Stimulated activated CD8-positive, alpha-beta memory T cell treated with anti-CD3 and anti-CD28 coated beads, Interleukin-4, amount 100 ng/mL, for 48 hours (primary cell): ENCODE measurements at regions not wholly inside any gene's neighbourhood (a gene's known extent, or its start where the extent isn't known, plus 50 kb on each side); places are given as distances from the start of the nearest gene placed in this dataset.

Experiments
- DNase-seq: peaks from one replicate; pipeline ENCODE4 v3.0.0-alpha.2; 2020

DNA sequence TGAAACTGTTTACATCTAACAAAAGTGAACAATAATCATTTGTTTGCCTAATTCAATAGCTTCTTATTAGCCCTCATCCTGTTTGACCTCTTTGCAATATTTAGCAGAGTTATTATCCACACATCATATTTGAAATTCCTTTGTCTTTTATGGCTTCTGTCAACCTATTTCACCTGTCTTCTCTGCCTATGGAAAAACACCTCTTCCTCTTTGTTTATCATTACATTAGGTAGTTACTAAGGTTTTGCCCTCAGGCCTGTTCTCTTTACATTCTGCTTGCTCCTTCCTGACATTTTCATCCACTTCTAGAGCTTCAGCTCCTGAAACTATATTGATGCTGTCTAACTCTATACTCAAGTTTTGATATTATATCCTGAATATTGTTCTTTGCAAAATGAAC is 183.0 kb downstream of the SUCNR1 start:
- DNase-seq = no peak

DNA sequence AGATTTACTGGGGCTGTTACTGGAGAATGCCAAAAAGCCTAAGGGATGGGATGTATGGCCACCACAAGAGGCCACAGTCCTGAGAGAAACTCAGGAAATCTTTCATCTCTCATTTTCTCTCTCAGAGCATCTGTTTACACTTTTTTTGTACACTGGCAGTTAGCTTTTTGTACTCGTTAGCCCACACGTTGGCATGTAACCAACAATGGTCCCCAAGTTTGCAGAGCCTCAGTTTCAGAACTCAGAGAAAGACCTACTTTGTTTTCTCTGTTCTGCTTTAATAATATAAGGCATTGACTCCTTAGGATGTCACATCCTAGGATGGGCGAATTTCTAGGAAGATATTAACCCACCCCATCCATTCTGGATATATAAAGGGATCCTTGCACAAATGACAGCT is 183.5 kb downstream of the SUCNR1 start:
- no peak for DNase-seq

DNA sequence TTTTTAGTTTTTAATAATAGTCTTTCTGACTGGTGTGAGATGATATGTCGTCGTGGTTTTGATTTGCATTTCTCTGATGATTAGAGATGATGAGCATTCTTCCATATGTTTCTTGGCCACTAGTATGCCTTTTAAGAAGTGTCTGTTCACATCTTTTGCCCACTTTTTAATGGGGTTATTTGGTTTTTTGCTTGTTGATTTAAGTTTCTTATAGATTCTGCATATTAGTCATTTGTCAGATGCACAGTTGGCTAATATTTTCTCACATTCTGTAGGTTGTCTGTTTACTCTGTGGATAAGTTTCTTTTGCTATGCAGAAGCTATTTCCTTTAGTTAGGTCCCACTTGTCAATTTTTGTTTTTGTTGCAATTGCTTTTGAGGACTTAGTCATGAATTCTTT is 185.4 kb downstream of the SUCNR1 start:
- no peak for DNase-seq

DNA sequence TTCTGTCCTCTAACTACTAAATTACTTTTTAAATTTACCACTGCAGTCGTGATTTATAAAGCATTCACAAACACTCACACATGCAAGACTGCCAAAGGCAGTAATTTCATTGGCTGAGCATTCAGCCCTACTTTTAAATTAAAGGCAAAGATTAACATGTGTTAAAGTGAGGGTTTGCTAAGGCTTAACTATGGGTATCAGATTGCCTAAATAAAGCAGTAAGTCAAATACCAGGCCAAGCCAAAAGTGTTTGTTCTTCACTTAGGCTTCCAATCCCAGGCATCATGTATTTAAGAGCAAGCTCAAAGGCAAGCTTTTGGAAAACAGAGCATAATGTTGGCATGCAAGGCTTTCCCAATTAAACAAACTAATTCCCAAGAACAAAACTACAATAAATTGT is 187.3 kb downstream of the SUCNR1 start:
- no peak for DNase-seq

DNA sequence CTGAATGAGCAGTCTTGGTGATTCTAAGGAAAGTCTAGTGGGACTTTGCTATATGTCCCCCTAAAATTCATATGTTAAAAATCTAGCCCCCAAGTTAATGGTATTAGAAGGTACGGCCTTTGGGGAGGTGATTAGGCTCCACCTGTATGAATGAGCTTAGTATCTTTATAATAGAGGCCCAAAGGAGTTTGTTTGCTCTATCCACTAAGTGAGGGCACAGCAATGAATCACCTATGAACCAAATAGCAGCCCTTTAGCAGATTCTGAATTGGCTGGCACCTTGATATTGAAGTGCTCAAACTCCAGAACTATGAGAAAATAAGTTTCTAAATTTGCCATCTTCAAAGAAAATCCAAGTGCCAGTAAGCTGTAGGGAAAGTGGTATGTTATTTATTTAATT is 187.9 kb downstream of the SUCNR1 start:
- no peak for DNase-seq

DNA sequence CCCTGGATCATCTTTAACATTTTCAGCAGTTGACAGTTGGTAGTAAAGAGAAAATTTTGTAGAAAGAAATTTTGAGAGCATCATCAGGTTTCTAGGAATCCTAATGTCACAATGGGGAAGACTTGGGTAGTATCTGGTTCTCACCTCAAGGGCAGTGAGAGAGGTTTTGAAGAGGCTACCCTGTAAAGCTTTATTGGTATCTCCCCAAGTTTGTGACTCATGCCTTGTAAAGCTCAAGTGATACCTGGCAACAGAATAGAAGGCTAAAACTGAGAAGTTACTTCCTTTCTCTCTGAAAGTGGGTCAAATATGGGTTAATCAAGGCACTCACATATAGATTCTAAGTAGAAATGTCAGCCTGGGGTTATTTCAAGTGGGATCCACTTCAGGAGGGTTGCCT is 196.4 kb downstream of the SUCNR1 start:
- DNase-seq = no peak

DNA sequence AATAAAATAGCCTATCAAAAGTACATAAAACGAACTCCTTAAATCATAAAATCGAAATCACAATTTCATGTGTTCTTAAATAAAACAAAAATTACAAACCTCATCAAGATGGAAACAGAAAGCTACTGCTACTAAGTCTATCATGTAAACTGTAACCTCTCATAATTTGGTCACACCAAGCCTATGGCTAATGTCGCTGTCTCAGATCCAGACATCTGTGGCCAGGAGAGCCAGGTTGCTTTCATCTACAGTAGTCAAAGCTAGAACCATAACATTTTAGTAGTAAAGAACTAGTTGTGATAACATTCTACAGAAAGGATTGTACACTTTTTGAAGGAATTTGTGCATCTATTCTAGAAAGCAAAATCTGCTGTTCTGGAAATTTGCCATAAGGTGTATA is 197.4 kb upstream of the MBNL1 start:
- DNase-seq = no peak

DNA sequence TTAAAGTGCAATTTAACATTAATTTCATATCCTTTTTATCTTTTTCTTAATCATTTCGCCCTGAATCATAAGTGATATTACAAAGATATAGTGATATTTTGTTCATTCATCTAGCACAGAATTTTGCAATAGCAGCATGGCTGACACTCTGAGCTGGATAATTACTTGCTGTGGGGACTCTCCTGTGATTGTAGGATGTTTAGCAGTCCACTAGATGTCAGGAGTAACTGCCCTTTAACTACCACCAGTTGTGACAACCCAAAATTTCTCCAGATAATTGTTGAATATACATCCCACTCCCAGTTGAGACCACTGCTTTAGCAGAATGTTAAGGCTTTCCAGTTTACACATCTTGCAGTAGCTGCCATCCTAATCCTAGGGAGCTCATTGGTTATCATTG is 196.8 kb upstream of the MBNL1 start:
- DNase-seq = no peak

DNA sequence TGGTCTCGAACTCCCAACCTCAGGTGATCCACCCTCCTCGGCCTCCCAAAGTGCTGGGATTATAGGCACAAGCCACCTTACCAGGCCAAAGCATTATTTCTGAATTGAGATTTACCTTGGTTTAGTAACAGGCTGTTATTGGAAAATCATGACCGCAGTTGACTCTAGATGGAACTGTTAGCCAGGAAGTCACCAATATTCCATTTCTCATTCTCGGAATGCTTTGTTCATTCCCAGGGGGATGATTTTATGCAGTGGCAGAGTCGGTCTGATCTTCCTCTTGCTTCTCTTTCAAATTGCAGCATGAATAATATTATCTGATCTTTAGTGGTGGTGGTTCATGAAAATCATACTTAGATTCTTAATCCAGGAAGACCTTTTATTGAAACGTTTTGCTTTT is 195.5 kb upstream of the MBNL1 start:
- no peak for DNase-seq

DNA sequence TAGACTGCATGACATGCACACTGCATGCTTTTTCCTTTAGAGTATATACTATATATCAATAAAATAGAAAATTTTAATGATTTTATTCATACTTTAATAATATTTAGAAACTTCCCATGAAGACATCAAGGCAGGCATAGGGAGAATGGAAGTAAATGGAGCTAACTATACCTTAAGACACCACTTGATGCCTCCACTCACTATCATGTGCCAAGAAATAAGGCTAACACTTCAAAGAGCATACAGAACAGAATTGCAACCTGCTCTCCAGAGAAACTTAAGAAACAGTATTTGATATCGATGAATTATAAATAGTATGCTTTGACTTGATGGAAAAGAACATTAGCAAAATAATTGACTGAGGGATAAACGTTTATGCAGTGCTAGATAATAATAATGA is 192.6 kb upstream of the MBNL1 start:
- no peak for DNase-seq

DNA sequence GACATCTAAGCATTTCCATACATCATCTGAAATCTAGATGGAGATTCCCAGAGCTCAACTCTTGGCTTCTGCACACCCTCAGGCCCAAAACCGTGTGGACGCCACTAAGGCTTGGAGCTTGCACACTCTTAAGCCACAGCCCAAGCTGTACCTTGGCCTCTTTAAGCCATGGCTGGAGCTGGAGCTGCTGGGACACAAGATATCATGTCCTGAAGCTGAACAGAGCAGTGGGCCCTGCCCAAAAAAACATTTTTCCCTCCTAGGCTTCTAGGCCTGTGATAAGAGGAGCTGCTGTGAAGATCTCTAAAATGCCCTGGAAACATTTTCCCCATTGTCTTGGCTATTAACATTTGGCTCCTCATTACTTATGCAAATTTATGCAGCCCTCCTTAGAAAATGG is 188.7 kb upstream of the MBNL1 start:
- no peak for DNase-seq

DNA sequence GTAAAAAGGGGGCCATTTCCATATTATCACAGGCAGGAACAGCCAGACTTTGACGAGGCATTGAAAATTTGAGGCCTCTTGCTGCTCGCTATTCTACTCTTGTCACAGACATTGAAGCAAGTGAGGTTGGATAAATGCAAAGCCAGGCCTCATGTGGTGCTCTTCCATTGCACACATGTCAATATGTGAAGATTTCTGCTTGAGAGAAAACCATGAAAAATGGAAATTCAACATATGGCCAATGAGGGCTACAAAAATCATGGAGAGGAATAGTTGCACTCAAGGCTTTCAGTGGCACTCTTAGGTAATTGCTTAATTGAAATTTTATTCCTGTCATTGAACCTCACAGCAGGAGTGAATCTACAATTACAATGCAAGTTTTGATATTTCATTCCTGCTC is 185.6 kb upstream of the MBNL1 start:
- DNase-seq = no peak

DNA sequence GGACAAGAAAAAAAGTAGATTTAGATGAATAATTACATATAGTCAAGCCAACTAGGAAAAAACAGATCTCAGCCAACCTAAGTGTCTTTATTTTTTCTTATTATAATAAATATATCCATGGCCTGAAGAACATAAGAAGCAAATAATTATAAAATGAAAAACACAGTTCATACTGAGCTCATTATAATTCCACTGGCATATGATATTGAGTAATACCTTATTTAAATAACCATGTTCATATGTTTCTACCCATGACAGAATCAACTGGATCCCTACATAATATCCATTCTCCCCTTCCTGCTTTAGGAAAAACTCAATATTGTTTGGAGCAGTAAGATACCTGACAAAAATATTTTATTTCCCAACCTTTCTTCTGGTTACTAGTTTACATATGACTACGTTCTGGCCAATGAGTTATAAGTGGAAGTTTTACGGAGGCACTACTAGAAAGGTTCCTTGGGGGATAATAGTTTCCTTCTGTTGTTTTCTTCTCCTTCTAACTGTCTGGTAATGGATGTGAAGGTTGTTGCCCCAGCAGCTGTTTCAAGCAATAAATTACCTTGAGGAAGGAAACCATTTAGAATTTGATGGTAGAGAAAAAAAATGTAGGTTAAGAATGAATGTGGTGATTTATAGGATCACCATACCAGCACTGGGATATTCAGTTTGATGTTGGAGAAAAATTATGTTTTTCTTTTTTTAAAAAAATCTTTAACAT is 184.1 kb upstream of the MBNL1 start:
- DNase-seq = no peak

DNA sequence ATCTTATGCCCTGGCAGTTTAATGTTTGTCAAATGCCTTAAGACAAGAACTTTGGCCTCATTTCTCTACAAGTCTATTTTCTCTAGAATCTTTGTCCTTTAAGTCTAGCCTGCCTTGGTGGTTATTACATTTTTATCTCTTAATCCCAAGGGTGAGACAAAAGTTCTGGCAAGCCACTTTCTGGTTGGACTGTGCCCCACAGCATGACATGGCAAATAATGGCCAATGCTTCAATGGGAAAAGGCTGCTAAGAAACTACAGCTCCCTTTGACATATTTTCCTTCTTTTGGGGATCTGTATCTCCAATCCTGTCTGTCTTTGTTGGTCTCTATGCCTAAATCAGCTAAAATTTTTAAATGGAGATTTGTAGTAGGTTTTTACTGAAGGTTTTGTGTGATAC is 181.6 kb upstream of the MBNL1 start:
- DNase-seq = no peak

DNA sequence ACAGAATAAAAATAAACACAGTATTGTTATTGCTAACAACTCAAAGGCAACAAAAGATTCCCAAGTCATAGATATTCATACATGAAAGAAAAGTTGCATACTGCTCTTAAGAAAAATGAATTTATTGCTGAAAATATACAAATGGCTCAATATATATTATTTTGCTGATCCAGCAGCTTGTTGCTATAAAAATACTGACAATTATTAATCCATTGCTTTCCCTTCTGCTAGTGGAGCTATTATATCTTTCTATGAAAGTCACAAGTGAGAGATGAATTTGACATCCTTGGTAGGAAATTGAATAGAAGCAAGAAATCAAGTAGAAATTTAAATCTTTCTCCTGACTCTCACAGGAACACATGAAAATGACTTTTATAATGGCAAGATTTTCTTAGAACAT is 179.2 kb upstream of the MBNL1 start:
- DNase-seq = no peak

DNA sequence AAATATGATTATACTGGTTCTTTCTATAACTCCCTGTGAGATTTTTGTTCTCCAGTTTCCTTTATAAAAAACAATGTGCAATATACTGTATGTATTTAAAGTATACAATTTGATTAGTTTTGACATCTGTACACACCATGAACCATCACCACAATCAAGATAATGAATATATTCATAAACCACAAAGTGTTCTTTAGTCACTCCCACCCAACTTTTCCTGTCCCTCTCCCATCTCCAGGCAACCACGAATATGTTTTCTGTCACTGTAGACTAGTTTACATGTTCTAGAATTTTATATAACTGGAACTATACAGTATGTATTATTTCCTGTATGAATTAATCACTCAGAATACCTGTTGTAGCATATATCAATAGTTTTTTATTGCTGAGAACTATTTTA is 177.0 kb upstream of the MBNL1 start:
- DNase-seq = no peak

DNA sequence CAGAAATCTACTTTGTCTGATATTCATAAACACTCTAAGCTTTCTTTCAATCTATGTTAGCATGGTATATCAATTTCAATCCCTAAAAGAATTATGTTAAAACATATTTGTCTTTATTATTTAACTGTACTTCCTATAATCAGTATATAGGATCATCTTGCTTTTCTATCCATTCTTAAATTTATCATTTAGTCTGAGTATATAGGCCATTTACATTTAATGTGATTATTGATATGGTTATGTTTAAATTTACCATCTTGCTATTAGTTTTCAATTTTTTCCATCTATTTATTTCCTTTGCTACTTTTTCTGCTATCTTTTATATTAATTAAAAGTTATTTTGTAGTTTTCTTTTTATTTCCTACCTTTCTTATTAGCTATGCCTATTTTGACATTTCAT is 174.8 kb upstream of the MBNL1 start:
- no peak for DNase-seq

DNA sequence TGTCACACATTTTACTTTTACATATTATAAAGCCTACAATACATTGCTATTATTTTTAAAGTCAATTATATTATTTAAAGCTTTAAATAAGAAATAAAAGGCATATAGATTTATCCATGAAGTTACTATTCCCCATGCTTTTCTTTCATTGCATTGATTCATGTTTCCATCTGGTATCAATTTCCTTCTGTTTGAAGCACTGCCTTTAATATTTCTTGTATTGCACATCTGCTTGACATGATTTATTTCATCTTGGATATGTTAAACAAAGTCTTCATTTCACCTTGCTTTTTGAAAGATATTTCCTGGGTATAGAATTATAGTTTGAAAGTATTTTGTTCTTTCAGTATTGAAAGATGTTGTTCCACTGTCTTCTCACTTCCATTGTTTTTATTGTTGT is 174.3 kb upstream of the MBNL1 start:
- DNase-seq = no peak

DNA sequence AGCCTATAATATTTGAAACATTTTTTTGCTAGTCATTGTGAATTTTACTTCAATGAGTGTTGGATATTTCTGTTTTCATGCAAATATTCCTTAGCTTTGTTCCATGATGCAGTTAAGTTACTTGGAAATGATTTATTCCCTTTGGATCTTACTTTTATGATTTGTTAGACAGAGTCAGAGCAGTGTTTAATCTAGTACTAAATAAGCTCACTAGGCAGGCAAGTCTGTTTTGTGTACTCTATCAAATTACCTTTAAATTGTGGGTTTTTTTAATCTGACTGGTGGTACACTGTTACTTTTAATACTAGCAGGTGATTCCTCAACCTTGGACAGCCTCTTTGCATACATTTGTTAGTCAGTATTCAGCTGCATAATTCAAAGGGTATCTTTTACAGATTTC is 173.3 kb upstream of the MBNL1 start:
- no peak for DNase-seq

DNA sequence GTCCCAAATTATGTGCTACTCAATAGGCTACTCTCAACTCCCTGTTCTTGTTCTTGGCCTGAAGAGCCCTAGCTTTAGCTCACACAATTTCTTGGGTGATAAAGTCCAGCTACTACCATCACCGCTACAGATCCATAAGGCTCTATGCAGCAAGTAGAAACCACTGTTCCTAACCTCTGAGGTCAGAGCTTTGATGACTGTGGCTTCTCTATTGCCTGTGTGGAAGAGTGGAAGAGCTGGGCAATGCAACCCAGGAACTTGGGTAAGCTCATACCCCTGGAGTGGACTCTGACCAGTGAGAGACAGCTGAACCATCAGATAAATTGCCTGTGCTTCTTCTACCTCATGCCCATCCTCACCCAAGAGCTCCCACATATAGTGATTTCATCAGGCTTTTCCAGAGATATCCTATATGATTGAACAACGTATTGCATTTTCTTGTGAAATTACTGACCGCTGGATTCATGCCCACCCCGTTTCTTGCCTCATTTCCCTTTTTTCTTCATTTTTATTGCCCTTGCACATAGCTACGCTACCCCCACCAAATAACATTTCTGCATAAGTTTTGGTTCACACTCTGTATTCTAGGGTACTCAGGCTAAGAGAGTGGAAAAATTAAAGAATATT is 172.3 kb upstream of the MBNL1 start:
- no peak for DNase-seq

DNA sequence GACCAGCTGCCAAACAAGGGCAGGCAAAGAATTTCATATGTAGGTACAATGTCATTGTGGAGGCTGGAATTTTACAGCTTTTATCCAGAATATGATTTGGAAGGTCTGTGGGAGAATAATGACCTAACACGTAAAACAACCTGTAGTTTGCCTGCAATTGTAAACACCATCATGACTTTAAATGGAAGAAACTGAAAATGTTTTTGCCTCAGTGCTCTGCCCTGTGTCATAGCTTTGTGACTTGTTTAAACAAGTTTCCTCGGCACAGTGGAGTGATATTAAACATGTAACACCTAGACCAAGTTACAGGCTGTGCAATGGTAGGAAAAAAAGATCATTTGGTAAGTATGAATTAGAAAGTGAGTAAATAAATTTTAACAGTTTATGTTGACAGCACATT is 171.6 kb upstream of the MBNL1 start:
- no peak for DNase-seq

DNA sequence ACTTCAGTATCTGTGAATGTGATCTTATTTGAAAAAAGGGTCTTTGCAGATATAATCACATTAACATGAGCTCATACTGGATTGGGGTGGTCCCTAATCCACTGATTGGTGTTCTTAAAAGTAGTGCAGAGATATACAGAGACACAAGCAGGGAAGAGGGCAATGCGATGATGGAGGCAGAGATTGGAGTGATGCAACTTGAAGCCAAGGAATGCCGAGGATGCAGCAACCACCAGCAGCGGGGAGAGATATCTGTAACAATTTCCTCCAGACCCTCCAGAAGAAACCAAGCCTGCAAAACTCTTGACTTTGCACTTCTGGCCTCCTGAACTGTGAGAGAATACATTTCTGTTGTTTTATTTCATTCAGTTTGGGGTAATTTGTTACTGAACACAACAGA is 171.0 kb upstream of the MBNL1 start:
- no peak for DNase-seq

DNA sequence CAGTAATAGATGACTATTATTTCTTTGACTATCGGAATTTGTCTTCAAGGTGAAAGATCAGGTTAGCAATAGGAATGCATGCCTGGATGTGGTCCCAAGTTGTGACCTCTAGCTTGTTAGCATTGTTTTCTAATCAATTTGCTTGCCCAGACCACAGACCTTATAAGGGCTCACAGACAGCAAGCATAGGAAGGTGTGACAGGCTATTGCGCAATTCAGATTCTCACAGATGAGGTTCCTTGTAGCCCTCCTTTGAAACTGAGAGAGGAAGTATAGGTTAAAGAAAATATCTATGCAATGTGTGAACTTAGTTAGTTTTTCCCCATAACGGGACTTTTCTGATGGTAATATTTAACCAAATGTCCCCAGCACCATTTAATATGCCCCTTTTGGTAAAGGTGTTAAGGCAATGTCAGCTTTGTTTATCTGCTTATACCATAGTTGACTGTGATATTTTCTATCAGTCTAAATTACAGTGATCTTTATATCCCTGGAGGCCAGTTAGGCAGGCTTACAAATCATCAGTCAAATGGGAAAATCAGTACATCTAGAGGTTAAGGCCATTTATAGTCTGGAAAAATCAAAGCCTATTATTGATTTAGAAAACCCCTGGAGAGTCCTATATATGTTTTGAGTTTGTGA is 168.1 kb upstream of the MBNL1 start:
- no peak for DNase-seq

DNA sequence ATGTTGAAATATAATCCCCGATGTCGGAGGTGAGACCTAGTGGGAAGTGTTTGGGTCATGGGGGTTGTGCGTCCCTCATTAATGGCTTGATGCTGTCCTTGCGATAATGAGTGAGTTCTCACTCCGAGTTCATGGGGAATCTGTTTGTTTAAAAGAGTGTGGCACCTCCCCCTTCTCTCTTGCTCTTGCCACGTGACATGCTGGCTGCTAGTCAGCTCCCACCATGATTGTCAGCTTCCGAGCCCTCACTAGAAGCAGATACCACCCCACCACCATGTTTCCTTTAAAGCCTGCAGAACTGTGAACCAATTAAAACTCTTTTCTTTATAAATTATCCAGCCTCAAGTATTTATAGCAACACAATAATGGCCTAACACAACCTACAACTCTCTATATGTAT is 166.3 kb upstream of the MBNL1 start:
- DNase-seq = no peak

DNA sequence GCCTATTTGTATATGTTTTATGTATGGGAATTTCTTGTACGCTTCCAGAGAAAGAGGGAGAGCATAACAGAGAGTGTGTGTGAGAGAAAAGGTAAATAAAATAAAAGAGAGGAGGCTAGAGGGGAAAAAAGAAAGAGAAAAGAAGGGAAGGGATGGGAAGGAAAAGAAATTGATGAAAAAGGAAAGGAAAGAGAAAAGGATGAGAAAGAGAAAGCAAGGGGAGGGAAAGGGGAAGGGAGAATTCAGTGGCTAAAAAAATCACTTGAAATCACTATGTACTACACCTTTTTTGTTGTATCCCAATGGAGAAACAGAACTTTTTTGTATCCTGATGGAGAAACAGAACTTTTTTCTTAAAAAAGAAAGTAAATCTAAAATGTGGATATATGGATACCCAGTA is 165.5 kb upstream of the MBNL1 start:
- no peak for DNase-seq
